HG03196 (cell line): ENCODE measurements at regions not wholly inside any gene's neighbourhood (a gene's known extent, or its start where the extent isn't known, plus 50 kb on each side); places are given as distances from the start of the nearest gene placed in this dataset.

ENCODE experiments used
- ATAC-seq: cut with Tn5 transposase; IDR thresholded peaks from one replicate; pipeline ENCODE4 v1.9.1; 2021; ENCODE audit not compliant: unreplicated experiment

GRCh38 chr16:85480727-85481101, 132.4 kb upstream of the GSE1 start:
- no peak for ATAC-seq

- no peak for ATAC-seq
These were observed 131.9 kb upstream of the GSE1 start for GRCh38 chr16:85481206-85481605.

DNA sequence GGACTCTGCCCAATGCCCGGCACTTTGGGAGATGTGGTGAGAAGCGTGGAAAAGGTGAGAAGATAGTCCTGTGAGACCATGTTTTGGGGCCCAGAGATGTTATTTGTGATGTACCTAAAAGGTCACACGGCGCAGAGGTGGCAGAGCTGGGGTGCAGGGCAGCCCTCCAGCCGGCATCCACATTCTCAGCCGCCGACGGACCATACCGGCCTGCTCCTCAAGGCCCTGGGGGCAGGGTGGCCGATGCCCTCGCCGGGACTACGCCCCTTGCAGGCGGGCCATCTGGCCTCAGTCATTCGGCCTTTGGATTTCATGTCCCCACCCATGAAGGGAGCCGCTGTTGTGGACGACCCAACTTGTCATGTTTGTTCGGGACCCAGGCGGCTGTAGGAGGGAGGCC, 131.4 kb upstream of the GSE1 start:
- no peak for ATAC-seq

DNA sequence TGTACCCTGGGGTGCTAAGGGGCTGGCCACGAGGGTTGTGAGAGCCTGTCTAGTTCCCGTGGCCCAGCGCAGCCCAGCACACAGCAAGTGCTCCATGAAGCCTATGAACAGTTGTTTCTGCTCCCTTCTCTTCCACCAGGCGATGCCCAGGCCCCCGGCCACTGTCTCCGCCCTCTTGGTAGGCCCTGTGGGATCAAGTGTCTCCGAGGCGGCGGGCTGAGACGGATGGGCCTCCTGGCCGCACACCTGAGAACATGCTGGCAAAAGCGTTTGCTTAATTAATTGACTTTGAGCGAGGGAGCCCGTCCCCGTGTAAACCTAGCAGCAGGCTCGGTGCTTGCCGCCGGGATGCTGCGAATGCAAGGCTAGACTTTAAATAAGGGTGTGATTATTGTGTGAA, 129.7 kb upstream of the GSE1 start:
- no peak for ATAC-seq

- no peak for ATAC-seq
These were observed 128.5 kb upstream of the GSE1 start for GRCh38 chr16:85484347-85485300.

GRCh38 chr16:85485379-85485778, 127.7 kb upstream of the GSE1 start:
- no peak for ATAC-seq

DNA sequence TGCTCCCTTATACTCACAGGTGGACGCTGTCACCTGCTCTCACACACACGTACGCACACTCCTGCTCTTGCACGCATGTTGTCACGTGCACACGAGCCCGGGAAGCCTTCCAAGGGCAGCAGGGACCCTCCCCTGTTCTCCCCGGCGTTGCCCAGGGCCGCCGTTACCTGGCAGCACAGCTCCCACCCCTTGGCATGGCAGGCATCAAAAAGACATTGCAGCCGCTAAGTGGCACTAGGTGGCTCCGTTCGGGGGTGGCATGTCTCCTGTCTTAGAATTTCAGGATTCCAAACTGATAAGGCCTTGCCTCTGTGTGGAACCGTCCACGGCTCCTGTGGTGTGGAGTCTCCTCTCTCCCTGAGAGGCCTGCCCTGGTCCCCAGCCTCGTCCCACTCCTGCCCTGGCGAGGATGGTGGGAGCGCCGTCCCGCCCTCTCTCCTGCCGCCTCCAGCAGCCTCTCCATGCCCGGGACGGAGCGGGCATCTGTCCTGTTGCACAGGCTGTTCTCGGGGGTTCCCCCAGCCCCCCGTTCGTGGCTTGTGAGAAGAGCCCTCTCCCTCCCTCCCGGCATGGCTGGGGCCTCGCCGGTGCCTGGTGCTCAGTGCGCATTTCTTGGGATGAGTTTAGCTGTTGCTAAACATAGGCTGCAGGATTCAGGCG, 126.7 kb upstream of the GSE1 start:
- no peak for ATAC-seq

DNA sequence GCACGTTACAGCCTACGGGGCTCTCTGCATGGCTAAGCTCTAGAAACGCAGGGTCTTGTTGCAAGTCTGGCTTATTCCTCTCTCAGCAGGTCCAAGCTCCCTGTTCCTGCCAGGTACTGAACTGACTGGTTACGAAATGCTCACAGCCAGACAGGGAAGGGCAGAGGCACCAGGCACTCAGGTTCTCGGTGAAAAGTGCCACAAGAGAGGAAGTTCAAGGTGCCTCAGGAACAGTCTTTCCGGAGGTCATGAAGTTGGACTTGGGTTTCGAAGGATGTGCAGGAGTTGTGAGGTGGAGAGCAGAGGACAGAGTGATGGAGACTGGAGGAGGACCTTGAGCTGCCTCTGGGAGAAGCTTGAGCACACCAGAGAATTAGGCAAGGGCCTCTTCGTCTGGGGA, 124.7 kb upstream of the GSE1 start:
- no peak for ATAC-seq

- ATAC-seq, result no peak
These were observed 122.6 kb upstream of the GSE1 start for GRCh38 chr16:85490407-85491057.

DNA sequence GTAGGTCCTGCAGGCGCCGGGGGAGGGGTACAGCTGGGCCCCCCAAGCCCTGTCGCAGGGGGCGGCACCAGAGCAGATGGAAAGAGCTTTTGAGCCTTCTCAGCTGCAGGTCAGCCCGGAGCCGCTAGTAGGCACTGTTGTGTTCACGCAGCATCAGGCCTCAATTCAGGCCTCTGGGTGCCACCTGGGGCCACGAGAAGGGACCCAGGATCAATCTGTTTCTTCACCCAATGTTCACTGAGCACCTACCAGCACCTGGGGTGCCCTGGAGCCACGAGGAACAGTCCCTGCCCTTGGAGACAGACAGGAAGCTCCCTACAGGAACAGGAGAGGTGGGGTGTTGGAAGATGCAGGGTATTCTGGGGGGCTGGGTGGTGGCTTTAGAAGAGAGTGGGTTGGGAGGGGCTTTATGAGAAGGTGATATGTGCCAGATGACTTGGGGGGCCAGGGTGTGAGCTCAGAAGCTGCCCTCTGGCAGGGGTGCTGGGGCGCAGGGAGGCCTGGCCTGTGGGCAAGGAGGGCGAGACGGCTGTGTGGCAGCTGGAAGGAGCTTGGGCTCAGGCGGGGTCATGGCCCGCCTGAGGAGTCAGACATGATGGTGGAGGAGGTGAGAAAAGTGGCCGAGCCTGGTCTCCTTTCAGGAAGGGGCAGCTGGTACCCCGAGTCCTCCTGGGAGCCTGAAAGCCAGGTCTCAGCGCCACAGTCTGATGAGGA, 121.9 kb upstream of the GSE1 start:
- ATAC-seq, result no peak

- ATAC-seq, result no peak
These were observed 121.3 kb upstream of the GSE1 start for GRCh38 chr16:85491798-85492294.

GRCh38 chr16:85492295-85492864, 120.7 kb upstream of the GSE1 start:
- ATAC-seq, result no peak

- no peak for ATAC-seq
These were observed 118.8 kb upstream of the GSE1 start for GRCh38 chr16:85494315-85494714.

DNA sequence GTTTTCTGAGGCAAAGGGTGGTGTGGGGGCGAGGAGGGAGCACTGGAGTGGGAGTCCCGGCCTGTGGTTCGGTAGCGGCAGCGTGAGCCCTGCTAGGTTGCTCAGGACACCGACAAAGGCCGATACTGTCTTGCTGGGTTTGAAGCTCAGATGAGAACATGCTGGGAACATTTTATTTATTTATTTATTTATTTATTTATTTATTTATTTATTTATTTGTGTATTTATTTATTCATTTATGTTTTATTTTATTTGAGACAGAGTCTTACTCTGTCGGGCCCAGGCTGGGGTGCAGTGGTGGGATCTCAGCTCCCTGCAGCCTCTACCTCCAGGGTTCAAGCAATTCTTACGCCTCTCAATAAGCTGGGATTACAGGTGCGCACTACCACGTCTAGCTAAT, 117.9 kb upstream of the GSE1 start:
- ATAC-seq, result no peak

DNA sequence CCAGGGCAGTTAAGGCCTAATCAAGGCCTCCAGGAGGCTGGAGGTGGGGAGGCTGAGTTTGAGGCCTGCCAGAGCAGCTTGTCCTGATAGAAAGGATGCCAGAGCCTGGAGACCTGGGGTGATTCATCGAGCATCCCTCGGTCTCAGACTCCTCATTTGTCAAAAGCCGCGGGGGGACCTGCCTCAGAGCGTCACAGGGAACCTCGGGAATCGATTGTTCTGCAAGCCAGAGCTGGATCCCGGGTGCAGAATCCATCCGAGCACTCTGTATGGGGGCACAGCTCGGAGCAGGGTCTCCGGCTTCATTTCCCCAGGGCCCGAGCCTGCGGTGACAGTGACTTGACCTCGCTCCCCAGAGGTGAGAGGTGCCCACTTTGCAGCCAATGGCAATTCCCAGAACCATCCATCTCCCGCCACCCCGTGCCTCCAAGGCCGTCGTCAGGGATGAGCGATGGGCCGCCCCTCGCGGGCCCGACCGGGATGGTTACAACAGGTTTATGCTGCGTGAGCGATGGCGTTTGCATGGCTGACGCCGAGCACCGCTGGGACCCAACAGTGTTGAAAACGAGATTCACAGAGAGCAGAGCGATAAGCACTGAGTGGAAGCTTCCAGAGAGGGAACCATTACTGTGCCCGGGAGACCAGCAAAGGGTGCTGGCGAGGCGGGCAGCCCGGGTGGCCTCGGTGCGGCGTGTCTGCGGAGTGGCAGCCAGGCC, 117.1 kb upstream of the GSE1 start:
- no peak for ATAC-seq

GRCh38 chr16:85497622-85498314, 115.4 kb upstream of the GSE1 start:
- no peak for ATAC-seq

DNA sequence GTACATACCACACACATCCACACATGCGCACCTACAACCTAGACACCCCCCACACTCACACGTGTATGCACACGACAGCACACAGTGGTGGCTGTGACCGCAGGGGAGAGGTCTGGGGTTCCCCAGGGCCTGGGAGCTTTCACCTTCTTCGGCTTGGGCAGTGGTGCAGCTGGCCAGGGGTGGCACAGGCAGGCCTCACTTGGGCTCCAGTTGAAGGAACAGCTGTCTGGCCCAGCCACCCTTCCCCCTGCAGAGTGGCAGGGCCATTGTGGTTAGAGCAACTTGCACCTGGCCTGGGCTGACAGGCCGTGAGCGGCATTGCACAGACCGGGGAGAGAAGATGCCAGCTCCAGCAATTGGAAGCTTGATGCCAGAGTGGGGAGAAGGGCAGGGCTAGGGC, 114.5 kb upstream of the GSE1 start:
- ATAC-seq, result no peak

- no peak for ATAC-seq
These were observed 112.9 kb upstream of the GSE1 start for GRCh38 chr16:85500220-85500619.

DNA sequence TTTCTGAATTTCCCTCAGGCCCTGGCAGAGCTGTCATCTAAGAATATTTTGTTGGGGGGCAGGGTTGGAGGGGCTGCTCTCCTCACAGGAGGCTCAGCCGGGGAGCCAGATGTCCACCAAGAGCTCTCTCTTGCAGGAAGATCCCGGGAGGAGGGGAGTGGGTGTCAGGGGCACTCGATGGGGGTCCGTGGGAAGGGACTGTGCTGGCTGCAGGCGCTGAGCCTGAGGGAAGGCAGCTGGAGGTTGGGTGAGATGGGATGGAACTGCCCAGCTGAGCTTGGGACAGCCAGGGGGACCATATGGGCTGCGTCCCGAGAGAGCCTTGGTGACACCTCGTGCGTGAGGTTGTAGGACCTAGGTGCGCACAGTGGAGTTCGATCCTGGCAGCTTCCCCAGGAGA, 111.2 kb upstream of the GSE1 start:
- no peak for ATAC-seq

- ATAC-seq, result no peak
These were observed 110.8 kb upstream of the GSE1 start for GRCh38 chr16:85502357-85502756.
